Renal pelvis (tissue), 1 donor: ENCODE measurements at regions not wholly inside any gene's neighbourhood (a gene's known extent, or its start where the extent isn't known, plus 50 kb on each side); places are given as distances from the start of the nearest gene placed in this dataset.
"Not testable (repeated sequence)": the region's sequence is repeated elsewhere in the genome, so short reads cannot be mapped to it uniquely, and the experiment has no call there.

ENCODE experiments used
- DNase-seq: peaks from one replicate; pipeline ENCODE4 v3.0.0-alpha.2; 2013

DNA sequence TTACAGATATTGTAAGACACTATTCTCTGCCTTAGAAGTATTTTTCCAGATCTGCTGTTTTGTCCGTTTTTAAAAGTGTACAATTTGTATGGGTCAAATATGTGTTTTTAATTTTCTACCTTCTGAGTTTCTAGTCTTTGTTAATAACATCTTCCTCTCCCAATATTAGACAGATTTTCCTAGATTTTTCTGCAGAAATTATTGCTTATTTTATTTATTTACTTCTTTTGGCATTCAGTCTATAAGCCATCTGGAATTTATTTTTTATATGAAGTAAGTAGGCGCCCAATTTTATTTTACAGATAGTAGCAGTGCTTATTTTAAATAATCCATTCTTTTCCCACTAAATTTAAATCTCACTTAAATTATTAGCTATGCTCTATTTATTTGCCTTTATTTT lies 103.1 kb upstream of the PLEKHG1 start:
- DNase-seq: no peak

DNA sequence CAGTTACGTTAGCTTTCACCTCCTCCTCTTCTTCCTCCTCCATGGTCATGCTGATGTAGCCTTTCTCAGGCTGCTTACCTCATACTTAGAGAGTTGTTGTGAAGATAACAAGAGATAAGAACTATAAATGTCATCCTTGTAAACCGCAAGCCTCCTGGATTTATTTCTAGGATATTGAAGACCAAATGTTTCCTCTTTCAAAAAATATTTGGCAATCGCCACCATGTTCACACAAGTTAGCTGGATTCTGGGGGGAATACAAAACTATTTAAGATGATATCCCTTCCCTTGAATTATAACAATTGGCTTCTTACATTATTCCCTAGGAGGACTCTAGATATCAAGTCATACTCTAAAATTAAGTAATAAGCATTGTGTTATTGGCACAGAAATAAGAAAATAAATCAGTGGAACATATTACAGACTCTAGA lies 99.8 kb upstream of the PLEKHG1 start:
- no peak for DNase-seq

DNA sequence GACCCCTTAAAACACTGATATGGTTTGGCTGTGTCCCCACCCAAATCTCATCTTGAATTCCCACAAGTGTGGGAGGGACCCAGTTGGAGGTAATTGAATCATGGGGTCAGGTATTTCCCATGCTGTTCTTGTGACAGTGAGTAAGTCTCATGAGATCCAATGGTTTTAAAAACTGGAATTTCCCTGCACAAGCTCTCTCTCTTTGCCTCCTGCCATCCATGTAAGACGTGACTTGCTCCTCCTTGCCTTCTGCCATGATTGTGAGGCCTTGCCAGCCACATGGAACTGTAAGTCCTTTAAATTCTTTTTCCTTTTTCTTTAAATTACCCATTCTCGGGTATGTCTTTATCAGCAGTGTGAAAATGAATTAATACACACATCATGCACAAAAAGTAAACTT lies 99.1 kb upstream of the PLEKHG1 start:
- DNase-seq: not testable (repeated sequence)

DNA sequence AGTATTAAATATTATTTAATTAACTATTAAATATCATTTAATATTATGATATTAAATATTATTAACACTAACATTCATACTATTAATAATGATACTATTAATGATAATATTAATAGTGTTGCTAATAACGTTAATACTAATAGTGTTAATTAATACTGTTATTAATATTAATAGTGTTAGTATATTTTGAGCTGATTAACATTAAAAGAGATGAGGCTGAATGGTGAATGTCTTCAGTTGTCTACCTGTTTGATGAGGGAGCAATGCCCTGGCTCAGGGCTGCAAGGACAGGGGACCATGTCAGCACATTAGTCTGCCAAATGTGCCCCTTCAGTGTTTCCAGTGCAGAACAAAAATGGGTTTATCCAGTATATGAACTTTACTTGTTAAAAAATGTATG lies 96.6 kb upstream of the PLEKHG1 start:
- no peak for DNase-seq

DNA sequence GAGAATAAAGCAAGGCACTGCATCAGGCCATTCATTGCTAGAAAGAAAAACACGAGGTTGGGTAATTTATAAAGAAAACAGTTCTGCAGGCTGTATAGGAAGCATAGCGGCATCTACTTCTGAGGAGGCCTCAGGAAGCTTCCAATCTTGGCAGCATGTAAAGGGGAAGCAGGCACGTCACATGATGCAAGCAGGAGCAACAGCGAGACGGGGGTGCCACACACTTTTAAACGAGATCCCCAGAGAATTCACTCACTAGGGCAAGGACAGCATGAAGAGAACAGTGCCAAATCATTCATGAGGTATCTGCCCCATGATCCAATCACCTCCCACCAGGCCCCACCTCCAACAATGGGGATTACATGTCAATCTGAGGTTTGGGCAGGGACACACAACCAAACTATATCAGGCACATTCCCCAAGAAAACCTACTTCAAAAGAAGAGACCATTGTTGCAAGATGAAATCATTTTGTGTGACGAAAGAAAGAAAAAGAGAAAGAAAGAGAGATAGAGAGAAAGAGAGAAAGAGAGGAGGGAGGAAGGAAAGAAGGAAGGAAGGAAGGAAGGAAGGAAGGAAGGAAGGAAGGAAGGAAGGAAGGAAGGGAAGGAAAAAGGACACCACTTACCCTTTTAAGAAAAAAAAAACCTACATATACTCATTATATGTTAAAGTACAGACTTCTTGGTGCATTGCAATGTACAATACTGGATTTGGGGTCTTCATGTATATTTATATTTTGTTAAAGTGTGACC lies 95.9 kb upstream of the PLEKHG1 start:
- no peak for DNase-seq

DNA sequence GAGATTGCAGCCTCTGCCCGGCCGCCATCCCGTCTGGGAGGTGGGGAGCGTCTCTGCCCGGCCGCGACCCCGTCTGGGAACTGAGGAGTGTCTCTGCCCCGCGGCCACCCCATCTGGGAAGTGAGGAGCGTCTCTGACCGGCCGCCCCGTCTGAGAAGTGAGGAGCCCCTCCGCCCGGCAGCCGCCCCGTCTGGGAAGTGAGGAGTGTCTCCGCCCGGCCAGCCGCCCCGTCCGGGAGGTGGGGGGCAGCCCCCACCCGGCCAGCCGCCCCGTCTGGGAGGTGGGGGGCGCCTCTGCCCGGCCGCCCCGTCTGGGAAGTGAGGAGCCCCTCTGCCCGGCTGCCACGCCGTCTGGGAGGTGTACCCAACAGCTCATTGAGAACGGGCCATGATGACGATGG lies 92.3 kb upstream of the PLEKHG1 start:
- not testable (repeated sequence) for DNase-seq

DNA sequence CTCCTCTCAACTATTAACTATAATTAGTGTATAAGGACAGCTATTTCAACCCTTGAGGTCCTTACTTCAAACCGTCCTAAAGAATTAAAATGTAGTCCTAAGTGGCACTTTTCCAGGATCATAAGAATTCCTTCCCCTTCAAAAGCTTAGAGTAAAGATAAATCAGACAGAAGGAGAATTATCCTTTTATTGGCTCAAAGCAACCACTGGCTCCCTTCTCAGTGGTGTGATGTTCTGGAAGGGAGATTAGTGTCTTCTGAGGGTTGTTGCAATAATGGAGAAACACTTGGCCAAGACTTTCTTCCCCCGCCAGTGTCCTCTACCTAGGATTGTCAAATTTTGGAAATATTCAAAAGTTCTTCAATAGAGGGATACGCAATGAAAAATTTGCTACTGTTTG lies 89.1 kb upstream of the PLEKHG1 start:
- DNase-seq: no peak

DNA sequence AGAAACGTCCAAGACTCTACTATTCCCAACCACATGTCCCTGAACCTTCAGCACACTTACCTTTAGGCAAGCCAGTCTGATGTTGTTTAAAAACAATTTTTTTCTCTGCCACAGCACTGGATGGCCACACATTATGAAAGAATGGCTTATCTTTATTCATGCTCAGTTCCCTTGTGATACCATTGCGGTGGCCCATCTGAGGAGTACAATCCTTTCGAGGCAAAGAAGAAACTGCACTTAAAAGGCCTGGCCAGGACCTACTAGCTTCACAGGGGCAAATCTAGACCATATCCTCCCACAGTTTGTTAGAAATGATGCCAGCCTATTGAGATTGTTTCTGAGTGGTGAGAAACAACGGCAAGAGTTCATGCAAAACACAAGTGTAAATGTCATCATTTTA lies 88.4 kb upstream of the PLEKHG1 start:
- no peak for DNase-seq

DNA sequence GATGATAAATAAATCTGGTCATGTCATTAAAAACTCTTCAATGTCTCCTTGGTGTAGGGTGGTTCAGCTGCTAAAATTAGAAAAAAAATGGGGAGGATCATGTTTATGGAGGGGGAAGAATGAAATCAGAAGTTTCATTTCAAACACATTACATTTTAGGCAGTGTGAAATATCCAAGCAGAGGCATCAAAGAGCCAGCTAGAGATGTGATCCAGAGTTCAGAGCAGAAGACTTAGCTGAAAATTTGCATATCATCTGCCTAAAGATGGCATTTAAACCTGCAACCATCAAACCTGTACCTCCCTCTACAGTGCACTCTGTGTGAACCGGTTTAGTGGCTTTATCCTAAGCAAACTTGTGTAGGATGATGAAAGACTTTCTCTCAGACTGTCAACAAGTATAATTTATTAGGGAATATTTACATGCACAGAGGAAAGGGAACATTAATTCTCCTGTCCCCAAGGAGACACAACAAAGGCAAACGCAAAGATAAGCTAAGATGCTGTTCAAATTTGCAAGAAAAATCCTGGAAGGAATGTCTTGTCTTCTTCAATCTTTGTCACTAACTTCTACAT lies 84.8 kb upstream of the PLEKHG1 start:
- DNase-seq: peak; percentile 58

DNA sequence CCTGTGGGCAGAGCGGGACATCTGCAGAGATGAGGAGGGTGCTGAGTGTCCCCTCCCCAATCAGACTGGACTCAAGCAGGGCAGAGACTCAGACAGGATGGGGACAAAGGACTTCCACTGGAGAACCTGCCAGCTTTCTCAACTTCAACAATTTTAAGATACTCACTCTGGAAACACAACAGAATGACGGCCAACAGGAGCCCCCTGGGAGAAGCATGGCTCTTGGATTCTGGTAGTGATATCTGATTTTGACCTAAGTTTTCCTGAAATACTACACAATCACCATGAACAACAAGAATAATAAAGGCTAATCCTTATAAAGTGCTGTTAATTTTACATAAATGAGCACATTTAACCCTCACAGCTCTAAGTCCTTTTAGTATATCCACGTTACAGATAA lies 83.5 kb upstream of the PLEKHG1 start:
- DNase-seq: no peak

DNA sequence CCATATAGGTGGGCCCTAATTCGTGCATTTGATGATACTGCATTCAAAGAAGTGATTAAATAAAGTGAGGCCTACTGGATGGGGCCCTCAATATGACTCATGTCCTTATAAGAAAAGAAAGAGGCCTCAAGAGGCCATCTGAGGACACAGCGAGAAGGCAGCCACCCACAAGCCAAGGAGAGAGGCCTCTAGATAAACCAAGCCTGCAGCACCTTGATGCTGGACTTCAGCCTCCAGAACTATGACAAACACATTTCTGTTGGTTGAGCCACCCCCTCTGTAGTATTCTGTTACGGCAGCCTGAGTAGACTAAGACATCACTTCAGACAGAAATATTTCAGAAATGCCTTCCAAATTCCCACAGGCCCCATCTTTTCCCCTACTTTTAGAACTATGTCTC lies 82.5 kb upstream of the PLEKHG1 start:
- DNase-seq: no peak

DNA sequence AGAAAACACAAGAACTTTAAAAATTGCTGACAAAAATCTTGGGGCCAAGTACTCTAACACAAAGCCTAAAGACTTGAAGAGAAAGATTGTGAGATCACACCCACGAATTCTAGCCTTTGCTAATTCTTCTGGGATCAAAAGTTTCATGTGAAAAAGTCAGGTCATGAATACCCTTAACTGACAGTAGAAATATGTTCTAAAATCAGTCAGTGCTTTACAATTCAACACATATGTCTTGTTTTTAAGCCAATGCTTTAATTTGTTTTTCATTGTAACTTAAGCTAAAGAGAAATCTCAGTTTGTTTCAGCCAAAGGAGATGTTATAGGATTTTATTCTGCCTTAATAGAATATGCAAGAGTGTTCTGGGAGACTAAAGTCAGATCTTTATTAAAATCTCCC lies 78.2 kb upstream of the PLEKHG1 start:
- no peak for DNase-seq

DNA sequence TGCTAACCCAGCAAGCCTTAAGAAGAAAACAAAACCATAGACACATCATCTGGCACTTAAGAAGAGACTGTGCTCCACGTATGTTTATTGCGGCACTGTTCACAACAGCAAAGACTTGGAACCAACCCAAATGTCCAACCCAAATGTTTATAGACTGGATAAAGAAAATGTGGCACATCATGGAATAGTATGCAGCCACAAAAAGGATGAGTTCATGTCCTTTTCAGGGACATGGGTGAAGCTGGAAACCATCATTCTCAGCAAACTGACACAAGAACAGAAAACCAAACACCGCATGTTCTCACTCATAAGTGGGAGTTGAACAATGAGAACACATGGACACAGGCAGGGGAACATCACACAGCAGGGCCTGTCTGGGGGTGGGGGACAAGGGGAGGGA lies 76.5 kb upstream of the PLEKHG1 start:
- not testable (repeated sequence) for DNase-seq

DNA sequence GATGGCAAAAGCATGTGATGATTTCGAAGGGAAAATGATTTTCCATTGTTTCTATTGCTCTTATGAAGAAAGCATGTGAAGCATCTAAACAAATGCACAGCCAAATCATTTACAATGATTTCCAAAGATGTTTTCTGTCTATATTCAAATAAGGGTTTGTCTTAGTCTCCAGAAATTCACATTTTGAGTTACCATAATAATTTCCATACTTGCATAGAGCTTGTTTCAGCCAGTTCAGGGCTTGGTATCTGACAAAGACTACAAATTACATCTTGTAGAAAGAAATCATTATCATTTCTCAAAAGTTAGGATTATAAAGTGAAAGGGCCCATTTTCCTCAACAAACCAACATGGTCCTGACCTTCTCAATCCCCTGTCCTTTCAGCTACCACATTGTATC lies 74.4 kb upstream of the PLEKHG1 start:
- DNase-seq: no peak

DNA sequence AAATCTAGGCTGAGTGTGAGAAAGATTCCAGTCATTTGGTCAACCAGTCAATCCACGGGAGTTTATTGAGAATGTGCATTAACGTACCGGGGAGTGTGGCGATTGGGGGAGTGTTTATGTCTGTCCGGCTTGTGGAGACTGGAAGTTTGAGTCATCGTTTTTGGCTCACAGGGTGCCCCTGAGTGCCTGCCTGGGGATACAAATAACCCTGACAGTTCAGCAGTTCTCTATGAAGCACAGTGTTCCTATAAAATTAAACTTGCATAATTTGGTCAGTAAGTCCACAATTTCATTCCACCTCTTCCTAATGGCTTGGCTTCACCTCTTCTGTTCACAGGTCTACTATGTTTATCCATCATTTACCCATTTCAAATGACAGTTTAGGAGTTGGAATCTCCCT lies 72.6 kb upstream of the PLEKHG1 start:
- DNase-seq: no peak

DNA sequence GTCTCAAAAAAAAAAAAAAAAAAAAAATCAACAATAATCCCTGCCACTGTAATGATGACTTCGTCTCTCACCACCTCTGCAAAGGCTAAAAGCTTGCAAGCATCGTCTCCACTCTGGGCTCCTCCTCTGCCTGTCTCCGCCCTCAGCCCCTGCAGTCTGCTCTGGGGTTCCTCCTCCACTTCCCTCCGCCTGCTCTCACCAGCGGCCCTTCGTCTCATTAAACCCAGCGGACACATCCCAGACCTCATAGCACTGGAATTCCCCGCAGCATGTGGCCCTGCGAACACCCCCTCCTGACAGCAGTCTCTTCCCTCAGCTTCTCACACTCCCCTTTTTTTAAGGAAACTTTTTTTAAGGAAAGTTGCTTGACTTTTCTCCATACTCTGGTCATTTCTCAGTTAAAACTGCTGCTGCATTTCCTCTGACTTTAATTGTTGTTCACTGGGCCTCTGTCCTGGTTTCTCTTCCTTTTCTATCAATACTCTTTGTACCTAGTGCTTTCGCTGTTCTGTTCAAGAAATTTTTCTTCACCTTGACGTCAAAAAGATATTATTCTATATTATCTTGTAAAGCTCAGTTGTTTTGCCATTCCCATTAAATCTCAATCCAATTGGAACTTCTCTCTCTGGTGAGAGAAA lies 70.9 kb upstream of the PLEKHG1 start:
- DNase-seq: peak; percentile 87

DNA sequence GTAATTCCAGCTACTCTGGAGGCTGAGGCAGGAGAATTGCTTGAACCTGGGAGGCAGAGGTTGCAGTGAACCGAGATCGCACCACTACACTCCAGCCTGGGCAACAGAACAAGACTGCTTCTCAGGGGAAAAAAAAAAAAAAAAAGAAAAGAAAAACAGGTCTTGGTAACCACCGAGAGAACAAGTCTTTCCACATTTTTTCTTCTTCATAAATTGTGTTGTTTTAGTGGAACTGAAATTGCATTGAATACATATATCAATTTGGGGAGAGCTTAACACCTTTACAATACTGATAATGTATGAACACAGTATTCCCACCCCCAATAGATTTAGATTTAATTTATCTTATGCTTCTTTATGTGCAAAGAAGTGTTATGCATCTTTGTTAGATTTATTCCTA lies 70.0 kb upstream of the PLEKHG1 start:
- no peak for DNase-seq

DNA sequence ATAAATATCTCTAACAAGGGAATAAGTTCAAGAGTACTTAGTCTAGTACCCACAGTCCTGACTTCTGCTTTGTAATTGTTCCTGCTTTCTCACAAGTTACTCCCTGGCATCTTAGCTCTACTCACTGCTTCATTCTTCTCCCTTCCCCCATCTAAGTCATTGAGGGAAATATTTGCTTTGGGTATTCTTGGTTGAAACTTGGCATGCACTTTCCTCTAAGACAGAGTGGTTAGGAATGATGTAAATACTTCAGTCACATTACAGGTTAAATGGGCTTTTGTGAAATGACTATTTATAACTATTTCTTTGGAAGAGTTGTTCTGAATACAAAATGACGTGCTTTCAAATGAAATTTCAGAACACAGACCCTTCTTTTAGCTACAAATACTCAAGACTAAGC lies 67.7 kb upstream of the PLEKHG1 start:
- no peak for DNase-seq

DNA sequence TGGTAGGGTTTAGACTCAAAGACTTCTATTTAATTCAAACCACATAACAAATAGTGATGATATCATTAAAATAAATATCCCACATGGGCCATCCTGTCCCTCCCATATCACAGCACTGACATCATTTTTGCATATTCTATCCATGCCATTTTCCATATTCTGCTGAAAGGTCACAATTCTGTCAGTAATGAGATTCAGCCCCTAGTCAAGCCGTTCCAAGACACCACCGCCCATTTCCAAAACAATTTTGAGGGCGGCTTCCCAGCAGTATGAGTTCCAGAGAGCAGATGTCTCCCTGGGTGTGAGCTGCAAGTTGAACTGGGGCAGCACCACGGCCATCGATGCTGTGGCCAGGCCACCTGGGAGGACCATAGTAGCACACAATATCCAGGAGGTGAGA lies 65.1 kb upstream of the PLEKHG1 start:
- no peak for DNase-seq

DNA sequence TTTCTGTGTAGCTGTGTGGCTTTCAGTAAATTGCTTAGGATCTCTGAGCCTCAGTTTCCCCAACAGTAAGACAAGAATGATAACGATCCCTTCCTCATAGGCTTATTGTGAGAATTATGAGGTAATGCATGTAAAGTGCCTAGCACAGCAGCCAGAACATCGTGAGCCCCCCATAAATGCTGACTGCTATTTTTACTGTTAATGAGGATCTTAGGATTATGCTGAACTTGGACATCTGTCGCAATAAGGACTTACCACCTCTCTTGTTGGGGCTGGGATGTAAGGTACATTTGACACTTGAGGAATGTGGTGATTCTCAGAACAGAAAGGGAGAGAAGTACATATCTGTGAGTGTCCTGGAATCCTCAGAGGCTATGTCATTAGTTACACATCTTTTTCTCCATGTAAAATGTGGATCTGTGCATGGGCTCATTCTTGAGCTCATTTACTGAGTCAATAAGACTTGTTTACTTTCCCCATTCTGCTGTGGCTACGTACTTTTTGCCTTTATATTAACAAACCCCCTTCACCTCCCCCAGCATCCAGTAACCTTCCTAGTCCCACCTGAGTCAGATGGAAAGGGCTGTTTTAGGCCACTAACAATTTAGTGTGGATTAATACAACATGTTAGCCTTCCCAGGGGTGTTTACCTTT lies 64.4 kb upstream of the PLEKHG1 start:
- DNase-seq: no peak

DNA sequence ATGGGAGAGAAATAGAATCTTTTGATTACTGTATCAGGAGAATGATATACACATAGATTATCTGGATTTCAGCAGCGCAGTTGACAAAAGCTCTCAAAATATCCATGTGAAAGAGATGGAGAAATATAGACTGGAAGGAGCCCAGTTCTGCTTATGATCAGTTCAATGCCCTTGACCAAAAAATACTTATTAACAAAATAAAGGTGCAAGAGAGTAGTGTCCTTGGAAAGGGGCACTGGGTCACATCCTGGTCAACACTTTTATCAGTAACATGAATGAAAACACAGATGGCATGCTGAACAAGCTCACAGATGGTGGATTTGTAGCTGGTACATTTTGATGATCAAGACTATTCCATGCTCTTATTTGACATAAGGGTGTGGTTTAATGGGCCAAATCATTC lies 63.9 kb upstream of the PLEKHG1 start:
- DNase-seq: no peak

DNA sequence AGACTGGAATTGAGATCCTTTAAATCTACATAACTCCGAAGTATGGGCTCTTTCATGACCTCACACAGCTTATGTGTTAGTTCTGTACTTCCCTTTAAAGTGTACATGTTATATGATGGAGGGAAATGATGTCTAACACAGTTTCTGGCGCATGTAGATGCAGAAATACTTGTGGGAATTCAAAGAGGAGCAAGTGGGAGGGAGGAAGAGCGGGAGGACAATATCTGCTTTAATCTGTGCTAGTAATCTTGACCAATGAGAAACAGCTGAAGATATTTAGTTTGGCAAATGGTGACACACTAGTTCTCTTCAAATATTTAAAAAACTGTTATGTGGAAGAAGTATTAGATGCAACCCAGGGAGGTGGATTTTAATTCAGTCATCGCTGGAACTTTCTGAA lies 62.9 kb upstream of the PLEKHG1 start:
- DNase-seq: no peak

DNA sequence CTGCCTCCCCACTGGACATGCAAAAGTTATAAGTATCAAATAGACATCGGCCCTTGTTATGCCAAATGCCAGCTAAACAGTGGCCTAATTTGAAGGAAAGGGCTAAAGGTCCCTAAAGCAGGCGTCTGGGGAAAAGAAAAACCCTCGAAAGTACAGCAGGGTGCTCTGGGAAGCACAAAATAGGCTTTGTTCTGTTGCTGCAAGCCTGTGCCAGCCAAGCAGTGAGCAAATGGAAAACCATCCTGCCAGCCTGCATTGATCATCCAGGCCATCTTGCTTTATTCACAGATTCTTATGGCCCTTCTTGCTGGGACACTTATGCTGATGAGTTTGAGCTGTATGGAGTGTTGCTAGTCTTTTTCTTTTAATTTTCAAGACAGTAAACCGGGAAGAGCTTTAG lies 62.2 kb upstream of the PLEKHG1 start:
- DNase-seq: no peak
